AG10803 (cell line): ENCODE measurements at regions not wholly inside any gene's neighbourhood (a gene's known extent, or its start where the extent isn't known, plus 50 kb on each side); places are given as distances from the start of the nearest gene placed in this dataset.

Source experiments
- DNase-seq: peaks from one replicate; pipeline ENCODE4 v3.0.0; 2010; ENCODE audit warnings: low read depth
- H3K4me3 ChIP-seq: 2 replicates; pipeline ENCODE4 v1.5.1; 2011; ENCODE audit warnings: mild to moderate bottlenecking, low read length, control low read depth
- TF ChIP-seq, protein P1 (sequence below): conservative IDR thresholded peaks from 2 replicates; pipeline ENCODE4 v1.5.1; 2011; ENCODE audit warnings: mild to moderate bottlenecking, low read length, control low read depth, inconsistent platforms

DNA sequence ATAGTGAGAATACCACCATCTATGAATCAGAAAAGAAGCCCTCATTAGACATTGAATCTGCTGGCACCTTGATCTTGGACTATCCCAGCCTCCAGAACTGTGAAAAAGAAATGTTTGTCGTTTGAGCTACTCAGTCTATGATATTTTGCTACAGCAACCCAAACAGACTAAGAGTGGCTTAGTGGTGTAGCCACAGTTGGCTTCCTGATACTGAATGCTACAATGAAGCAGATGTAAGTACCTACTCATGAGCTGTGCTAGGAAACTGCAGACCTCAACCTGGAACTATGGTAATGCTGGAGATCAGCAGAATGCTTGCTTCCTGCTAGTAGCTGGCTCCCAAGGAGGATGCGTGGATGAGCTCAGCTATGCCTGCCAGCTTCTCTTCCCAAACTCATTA lies 268.6 kb upstream of the CRY1 start:
- H3K4me3 ChIP-seq: no peak overlapping the region
- TF ChIP-seq, protein P1, sequence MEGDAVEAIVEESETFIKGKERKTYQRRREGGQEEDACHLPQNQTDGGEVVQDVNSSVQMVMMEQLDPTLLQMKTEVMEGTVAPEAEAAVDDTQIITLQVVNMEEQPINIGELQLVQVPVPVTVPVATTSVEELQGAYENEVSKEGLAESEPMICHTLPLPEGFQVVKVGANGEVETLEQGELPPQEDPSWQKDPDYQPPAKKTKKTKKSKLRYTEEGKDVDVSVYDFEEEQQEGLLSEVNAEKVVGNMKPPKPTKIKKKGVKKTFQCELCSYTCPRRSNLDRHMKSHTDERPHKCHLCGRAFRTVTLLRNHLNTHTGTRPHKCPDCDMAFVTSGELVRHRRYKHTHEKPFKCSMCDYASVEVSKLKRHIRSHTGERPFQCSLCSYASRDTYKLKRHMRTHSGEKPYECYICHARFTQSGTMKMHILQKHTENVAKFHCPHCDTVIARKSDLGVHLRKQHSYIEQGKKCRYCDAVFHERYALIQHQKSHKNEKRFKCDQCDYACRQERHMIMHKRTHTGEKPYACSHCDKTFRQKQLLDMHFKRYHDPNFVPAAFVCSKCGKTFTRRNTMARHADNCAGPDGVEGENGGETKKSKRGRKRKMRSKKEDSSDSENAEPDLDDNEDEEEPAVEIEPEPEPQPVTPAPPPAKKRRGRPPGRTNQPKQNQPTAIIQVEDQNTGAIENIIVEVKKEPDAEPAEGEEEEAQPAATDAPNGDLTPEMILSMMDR: no peak
- DNase-seq: no peak

DNA sequence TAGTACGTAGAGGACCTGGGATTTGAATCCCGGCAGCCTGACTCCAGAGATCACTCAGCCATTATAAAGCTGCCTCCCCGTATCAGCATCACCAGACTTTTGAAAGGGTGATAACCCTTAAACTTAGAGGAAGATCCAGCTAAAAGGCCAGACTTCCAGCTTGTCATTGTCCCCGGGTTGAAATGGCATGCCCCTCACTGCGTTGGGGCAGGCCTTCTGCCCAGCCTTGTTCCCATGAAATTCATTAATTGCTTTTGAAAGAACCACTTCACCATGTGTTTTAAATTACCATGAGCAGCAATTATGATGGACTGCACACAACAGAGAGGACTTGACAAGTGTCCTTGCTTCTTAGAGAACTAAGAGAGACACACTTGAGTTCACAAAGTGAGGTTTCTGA lies 269.6 kb upstream of the CRY1 start:
- no peak overlapping the region for H3K4me3 ChIP-seq
- no peak for DNase-seq
- TF ChIP-seq, protein P1: no peak

DNA sequence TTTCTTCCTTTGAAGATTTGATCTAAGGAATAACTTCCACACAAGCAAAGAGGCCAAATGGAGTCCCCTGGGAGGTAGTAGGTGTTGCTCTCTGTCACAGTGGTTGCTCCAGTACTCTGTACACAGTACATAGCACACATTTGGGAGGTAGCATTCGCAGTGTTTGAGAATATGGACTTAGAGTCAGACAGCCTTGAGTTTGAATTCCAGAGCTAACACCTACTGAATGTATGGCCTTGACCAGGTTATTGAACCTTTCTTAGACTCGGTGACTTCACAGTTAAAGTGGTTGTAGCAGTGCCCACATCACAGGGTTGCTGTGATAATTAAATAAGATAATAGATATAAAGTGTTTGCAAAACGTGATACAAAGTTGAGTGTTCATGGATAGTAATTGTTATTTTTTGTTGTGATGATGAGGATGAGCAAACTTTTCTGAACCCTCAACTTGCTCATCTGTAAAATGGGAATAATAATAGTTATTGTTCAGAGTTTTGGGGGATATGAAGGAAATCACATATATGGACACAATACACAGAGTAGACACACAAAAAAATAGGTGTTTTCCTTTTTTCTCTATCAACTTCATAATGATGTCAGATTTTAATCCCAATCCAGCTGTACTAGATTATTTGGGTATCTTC lies 271.6 kb upstream of the CRY1 start:
- no peak for DNase-seq
- no peak overlapping the region for H3K4me3 ChIP-seq
- TF ChIP-seq, protein P1: no peak

DNA sequence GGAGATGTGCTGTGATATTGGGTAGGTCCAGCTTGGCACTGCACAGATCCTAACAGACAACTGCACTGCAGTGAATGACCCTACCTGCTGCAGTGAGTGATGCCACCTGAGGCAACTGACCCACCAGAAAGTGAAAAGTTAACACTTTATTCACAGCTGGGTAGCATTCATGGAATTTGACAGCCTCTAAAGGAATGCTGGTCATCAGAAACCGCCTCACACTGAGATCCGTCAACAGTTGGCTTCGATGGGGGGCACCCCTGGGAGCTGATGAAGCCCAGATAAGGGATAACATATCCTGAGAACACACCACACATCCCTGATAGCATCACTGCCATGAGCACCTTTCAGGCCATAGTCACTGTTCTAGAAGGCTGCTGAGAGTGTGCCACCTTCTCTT lies 272.4 kb upstream of the CRY1 start:
- TF ChIP-seq, protein P1: no peak
- no peak for DNase-seq
- H3K4me3 ChIP-seq: no peak overlapping the region

DNA sequence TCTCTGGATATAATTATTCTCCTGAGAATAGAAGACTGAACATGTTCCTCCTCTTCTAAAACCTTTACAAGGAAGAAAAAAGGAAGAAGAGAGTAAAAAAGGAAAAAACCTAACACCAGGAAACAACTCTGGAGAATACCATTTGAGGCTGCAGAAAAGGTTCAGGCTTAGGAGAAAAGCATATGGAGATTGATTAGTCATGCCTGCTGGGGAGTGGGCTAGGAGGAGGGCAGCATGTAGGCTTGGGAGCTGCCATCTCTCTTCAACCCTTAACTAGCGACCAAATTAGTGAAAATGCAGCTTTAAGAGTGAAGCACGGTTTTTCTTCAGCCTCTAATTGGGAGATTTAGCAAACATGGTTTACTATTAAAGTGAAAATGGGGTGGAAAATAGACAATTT lies 273.0 kb upstream of the CRY1 start:
- TF ChIP-seq, protein P1: no peak
- no peak overlapping the region for H3K4me3 ChIP-seq
- DNase-seq: no peak

DNA sequence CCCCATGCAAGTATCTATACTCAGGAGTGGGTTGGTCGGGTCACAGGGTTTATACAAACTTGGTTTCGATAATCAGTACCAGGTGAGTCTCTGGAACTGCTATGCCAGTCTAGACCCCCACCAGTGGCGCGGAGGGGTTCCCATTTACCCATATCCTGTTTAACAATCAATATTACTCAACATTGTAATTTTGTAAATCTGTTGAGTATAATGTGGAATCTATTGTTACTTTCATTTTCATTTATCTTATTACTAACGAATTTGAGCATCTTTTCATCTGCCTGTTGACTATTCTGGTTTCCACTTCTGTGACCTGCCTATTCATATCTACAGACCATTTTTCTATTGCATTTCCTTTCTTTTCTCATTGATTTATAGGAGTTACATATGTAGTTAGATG lies 275.2 kb upstream of the CRY1 start:
- no peak for DNase-seq
- no peak overlapping the region for H3K4me3 ChIP-seq
- TF ChIP-seq, protein P1: no peak

DNA sequence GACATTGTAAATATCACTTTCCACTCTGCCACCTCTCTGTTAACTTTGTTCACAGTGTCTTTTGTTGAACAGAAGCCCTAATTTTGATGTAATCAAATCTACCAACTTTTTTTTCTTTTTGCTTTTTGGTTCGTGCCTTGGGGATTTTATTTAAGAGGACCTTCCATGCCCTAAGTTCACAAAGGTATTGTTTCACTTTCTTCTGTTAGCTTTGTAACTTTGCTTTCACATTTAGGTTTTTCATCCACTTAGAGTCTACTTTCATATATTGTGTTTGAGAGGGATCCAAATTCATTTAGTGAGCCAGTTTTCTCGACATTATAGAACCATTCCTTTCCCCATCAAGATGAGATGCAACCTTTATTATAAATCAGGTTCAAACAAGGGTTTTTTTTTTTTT lies 275.7 kb upstream of the CRY1 start:
- DNase-seq: no peak
- no peak overlapping the region for H3K4me3 ChIP-seq
- TF ChIP-seq, protein P1: no peak
